NCI-H146 (cell line): ENCODE measurements at regions not wholly inside any gene's neighbourhood (a gene's known extent, or its start where the extent isn't known, plus 50 kb on each side); places are given as distances from the start of the nearest gene placed in this dataset.

ENCODE experiments used
- DNase-seq: peaks from one replicate; lab custom pipeline; 2025; lab: John Stamatoyannopoulos, UW

GRCh38 chr13:108437496-108437895, 168.0 kb downstream of the TNFSF13B start:
- no peak for DNase-seq

GRCh38 chr13:108439556-108439955, 170.0 kb downstream of the TNFSF13B start:
- no peak for DNase-seq

DNA sequence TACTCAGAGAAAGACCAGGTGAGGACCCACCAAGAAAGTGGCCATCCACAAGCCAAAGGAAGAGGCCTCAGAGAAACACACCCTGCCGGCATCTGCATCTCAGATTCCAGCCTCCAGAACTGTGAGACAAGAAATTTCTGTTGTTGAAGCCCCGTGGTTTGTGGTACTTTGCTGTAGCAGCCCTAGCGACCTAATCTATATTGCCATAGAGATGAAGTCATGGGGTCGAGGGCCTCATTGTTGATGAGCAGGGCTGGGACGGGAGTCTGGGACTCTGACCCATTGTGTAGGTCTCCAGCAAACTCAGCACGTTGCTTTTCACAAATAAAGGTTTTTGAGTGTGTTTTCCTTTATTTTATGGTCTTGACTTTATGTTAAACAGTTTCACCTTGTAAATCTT, 174.9 kb downstream of the TNFSF13B start:
- DNase-seq, result no peak

DNA sequence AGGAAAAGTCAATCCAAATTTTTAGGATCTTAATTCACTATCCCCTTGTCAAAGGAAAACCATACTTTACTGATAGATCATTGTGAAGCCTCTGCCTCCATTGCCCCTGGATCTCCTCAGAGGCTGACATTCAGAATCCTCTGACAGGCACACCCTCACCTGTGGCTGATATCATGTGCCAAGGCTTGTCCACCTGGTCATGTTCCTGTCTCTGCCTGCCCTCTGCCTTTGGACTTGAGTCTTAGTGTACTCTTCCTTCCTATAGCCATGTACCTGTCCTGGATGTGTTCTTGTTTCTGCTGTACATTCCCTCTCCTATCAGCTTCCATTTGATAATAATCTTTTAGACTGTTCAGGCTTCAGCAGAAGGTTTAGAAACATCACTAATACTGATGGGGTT, 179.4 kb downstream of the TNFSF13B start:
- no peak for DNase-seq

DNA sequence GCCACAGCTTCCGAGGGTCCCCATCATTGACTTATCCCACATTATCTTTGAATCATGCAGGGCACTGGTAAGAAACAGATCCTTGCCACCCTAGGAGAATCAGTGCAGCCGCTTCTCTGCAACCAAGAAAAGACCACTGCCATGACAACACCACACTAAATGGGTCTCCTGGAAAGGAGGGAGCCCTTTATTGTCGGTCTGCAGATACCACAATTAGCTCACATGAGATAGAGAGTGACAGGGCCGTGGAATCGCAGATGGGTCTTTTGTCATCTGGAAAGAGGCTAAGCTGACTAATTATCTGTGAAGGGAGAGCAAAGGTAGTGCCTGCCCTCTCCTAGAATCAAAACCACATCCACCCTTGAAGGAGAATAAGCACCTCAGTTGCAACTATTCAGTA, 178.3 kb upstream of the MYO16 start:
- DNase-seq, result no peak

GRCh38 chr13:108455320-108455719, 174.1 kb upstream of the MYO16 start:
- DNase-seq, result no peak

GRCh38 chr13:108460043-108460442, 169.4 kb upstream of the MYO16 start:
- no peak for DNase-seq

DNA sequence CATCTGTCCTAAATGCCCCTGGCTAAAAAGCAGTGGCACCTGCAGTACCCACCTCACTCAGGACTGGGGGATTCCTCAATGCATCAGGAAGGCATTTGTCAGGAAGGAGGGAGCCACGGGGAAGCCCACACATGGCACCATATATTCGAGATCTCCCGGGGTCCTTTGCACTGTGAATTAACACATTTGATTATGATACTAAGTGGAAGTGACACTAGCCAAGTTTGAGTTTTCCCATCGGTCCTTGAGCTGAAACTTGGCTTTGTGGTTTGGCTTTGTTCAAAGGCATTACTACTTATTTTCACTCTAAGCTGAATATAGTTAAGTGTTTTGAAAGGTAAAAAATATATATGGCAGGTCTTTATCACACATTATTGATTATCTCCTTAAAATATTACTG, 168.7 kb upstream of the MYO16 start:
- DNase-seq, result no peak

DNA sequence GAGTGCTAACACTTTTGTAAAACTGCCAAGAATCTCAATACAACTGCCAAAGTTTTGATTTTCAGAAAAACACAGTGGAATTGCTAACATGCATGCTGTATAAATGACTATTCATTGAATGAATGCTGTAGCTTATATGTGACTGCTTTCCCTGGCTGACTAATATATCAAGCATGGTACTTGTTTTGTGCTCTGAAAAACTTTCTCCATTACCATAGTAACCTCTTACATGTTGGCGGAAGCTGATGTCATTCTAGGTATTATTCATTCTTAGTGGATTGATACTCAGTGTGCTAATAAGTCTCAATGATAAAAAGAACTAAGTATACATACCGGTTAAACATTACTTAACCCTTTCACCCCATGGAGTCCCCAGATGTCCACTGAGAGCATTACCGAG, 166.1 kb upstream of the MYO16 start:
- DNase-seq, result no peak

GRCh38 chr13:108470921-108471320, 158.5 kb upstream of the MYO16 start:
- DNase-seq, result no peak

DNA sequence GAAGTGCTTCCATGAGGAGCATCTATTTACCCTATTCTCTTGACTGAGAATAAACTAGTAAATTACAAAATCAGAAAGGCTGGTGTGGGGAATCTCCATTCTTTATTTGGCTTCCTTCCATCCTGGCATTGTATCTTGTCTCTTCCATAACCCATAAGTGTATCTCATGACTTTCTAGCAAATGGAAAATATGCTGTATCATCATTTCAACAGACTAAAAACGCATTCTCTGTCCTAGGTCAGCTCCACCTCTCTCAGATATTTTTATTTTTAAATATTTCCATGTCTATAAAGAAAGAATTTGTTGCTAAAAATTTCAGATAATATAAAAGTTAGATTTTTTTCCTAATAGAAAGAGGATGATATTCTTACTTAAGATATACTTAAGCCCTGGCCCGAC, 154.2 kb upstream of the MYO16 start:
- no peak for DNase-seq

GRCh38 chr13:108477376-108477775, 152.0 kb upstream of the MYO16 start:
- DNase-seq, result no peak

- DNase-seq, result no peak
Observed at GRCh38 chr13:108478179-108478578, 151.2 kb upstream of the MYO16 start.

GRCh38 chr13:108483981-108484380, 145.4 kb upstream of the MYO16 start:
- DNase-seq, result no peak

- no peak for DNase-seq
Observed at GRCh38 chr13:108486096-108486495, 143.3 kb upstream of the MYO16 start.

DNA sequence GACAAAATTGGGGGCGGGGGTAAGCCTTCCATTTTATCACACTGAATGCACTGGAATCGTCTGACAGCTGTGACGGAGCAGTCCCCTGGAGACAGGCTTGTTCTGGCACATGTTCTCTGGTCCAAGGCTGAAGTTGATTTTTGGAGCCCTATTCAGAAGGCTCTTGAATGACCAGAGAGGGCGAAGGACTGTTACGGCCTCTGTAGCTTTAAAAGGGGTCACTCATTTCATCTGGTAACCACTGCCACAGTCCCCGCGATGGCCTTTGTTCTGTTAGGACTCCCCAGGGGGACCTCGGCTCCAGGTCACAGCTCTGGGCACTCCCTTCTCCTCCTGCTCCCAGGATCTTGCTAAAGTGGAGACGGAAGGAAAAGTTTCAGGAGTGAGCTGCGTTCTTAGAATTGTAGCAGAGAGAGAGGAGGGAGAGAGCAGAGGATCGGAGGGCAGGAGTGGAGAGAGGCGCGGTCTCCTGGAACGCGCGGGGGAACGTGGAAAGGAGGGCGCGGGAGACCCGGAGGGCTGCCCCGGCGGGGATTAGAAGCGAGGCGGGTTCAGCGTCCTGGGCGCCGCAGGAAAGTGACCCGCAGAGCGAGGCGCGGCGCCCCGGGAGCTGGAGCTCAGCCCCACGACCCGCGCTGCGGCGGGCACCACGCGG, 134.3 kb upstream of the MYO16 start:
- DNase-seq, result no peak

DNA sequence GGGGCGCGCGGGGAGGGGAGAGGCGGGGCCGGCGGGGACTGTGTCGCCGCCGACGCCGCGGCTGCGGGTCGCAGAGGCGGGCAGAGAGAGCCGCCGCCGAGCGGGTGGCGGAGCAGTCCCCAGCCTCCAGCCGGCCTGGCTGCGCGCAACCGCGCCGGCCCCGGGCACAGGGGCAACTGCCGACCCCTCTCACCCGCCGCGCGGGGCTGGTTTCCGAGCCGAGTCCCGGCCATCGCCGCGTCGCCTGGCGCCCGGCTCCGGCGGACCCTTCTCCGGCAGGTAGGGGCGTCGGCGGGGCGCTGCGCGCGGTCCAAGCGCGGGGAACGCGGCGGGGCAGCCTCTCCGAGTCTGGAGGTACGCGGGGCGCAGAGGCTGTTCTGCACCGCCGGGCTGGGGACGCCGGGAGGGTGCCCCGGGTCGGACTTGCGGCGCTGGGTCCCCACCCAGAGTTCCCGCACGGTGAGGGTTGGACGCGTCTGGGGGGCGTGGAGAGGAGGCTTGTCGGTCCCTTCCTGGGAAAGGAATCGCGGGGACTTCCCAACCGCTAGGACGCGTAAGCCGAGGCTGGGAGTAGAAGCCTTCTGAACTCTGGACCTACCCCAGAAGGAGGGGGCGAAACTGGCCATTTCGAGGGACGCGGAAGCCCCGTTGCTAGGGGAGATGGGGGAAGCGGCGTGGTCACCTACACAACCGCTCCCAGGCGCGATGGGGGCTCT, 133.6 kb upstream of the MYO16 start:
- no peak for DNase-seq

- DNase-seq, result no peak
Observed at GRCh38 chr13:108496362-108497210, 132.8 kb upstream of the MYO16 start.

GRCh38 chr13:108500711-108501110, 128.7 kb upstream of the MYO16 start:
- DNase-seq, result no peak

DNA sequence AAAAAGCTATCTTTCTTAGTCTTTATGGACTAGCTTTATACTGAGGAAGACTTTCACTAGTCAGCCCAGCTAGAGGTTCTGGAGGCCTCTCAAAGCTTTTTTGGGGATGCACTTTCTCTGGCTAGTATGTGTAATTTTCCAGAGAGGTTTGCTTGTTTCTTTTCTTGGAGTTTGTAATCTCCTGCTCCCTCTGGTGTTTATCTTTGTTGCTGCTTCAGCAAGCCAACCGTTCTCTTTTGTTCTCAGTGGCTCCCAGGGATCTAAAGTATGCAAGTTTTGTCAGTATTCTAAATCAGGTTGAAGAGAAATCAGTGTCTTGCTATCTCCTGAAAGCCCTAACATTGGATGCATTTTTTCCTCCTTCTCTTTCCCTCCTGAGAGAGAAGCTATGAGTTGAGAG, 121.1 kb upstream of the MYO16 start:
- peak; percentile 10 for DNase-seq

DNA sequence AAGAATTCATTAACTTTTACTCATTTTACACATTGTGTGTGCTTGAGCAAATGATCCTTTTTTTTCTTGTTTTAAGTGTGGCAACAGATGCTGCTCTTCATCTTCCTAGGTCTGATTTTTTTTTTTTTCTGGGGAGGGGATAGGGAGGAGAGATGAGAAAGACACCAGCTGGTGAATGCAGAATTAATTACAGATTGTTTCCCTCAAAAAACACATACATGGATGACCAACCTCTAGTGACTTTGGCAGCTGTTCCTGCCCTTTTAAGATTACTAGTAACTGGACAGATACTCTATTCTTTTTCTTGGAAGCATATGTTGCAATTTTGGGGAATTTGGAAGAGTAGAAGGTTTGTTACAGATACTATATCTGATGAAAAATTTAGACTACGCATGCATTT, 103.6 kb upstream of the MYO16 start:
- no peak for DNase-seq

- DNase-seq, result no peak
Observed at GRCh38 chr13:108526286-108526685, 103.1 kb upstream of the MYO16 start.

GRCh38 chr13:108527844-108528243, 101.6 kb upstream of the MYO16 start:
- no peak for DNase-seq
